Fibroblast of villous mesenchyme (primary cell): ENCODE measurements at regions not wholly inside any gene's neighbourhood (a gene's known extent, or its start where the extent isn't known, plus 50 kb on each side); places are given as distances from the start of the nearest gene placed in this dataset.
A peak's percentile ranks its signal among the peaks of the same experiment; 100 is the strongest.

ENCODE experiments used
- DNase-seq: peaks from one replicate; pipeline ENCODE4 v3.0.0-alpha.2; 2010; ENCODE audit warnings: low read depth
- H3K4me3 ChIP-seq: 2 replicates; pipeline ENCODE4 v1.5.1; 2011; ENCODE audit warnings: low read depth, mild to moderate bottlenecking, low read length
- CTCF ChIP-seq: IDR thresholded peaks from 2 replicates; pipeline ENCODE4 v1.5.1; 2012; ENCODE audit warnings: low read depth, mild to moderate bottlenecking, low read length; ENCODE audit not compliant: insufficient read depth

- no peak for DNase-seq
- no peak for TF ChIP-seq CTCF
- H3K4me3 ChIP-seq, result no peak overlapping the region
These were observed 59.1 kb upstream of the PPP1R3C start for GRCh38 chr10:91691981-91692380.

DNA sequence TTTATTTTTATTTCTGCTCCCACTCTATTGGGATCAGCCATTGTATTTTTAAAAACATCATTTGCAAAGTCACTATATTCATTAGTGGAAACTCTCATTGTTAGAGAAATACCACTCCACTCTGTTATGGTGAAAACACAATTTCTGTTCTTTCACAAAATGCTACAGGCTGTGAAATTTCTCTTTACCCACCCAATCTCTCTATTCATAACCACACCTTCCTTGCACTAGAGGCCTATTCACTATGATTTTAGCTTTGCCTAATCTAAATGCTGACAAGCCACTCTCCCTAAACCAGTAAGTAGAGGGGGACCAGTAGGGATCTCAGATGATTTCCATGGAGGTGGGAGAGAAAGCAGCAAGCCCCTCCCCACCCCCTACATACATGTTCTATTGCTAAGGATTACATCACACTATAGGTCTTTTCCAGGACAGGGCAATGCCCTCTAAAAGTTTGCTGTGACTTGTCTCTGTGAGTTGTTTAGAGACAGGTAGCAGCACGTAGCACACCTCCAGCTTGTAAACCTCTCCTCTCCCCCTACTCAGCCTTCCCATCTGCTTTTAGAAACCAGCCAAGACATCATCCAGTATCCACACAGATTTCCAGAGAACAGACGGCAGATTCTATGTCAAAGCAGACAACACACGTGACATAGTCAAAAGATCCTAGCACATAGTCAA lies 58.3 kb upstream of the PPP1R3C start:
- DNase-seq, result no peak
- TF ChIP-seq CTCF, result no peak
- no peak overlapping the region for H3K4me3 ChIP-seq

DNA sequence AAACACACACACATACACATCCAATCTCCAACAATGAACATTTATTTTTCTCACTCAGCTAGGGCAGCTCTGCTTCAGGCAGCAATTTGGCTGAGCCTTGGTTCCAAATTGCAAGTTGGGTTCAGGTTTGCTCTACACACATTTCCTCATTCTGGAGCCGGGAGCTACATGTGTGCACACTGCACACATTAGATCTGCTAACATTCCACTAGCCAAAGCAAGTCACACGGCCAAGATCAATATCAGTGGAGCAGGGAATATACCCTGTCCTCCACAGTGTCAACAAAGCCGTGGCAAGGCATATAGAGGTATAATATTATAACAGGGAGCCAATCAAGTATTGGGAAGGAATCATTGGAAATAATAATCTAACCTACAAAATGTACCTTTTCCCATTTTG lies 57.5 kb upstream of the PPP1R3C start:
- no peak for TF ChIP-seq CTCF
- no peak overlapping the region for H3K4me3 ChIP-seq
- DNase-seq, result no peak

DNA sequence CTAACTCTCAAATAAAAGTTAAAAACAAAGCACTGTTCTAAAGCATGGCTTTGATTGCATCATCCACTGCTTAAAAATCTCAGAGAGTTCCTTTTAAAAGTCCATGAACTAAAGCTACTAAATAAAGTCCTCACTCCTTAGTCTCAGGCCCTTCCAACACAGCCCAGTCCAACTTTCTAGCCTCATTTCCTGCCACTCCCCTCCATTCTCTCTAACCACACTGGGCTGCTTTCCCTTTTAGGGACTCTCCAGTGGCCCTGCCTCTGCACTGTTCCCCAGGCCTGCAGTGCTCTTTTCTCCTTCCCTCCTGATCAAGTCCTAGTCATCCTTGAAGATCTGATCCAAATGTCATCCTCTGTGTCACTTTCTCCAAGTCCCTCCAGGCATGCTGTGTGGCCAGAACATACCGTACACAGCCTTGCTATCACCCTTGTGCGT lies 56.9 kb upstream of the PPP1R3C start:
- no peak overlapping the region for H3K4me3 ChIP-seq
- no peak for TF ChIP-seq CTCF
- peak; percentile 31 for DNase-seq

DNA sequence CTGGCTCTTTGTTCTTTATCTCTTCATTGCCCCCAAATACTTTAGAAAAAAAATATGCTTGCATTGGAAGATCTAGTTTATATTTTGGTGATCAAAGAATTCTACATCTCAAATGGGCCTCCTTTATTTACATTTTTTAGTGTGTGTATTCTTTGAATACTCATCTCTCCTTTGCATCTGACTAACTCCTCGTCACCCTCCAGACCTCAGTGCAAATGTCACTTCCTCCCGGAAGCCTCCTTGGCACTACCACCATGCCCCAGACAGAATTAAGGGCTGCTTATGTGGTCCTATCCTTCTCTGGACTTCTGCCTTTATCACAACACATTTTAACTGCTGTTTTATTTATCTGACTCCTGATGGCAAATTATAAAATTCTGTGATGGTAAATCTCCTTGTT lies 52.0 kb upstream of the PPP1R3C start:
- TF ChIP-seq CTCF, result no peak
- H3K4me3 ChIP-seq, result no peak overlapping the region
- DNase-seq, result no peak

DNA sequence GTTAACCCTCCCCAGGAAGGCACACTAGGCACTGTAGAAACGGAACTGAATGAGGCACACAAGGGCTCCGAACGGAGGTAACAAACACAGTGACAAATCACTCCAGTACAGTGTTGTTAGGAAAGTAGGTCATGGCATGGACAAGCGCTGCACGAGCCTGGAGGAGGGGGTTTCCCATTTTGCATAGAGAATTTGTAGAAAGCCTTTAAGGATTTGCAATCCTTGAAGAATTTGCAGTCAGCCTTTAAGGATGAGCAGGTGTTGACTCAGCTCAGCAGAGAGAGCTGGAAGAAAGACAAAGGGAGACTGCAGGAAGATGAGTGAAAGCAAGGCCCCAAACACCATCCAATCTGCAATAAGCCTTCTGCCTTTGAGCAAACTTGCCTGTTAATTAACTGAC lies 51.1 kb upstream of the PPP1R3C start:
- no peak for TF ChIP-seq CTCF
- no peak overlapping the region for H3K4me3 ChIP-seq
- peak; percentile 43 for DNase-seq

DNA sequence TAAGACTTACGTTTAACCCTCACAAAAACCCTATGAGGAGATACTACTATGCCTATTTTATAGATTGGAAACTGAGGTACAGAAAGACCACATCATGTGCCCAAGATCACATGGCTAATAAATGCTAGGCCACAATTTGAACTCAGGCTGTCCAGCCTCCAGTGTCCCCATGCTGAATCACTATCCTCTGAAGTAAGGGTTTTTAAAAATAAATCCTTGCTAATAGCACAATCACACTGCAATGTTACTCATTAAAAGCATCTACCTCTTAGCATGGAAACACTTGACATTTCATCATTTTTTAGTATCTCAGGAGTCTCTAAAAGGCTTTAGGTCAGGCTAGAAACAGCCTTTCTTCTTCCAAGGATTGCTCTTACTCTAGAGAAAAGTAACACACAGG lies 50.0 kb upstream of the PPP1R3C start:
- no peak for DNase-seq
- no peak overlapping the region for H3K4me3 ChIP-seq
- no peak for TF ChIP-seq CTCF
